HepG2 (cell line): ENCODE measurements at regions not wholly inside any gene's neighbourhood (a gene's known extent, or its start where the extent isn't known, plus 50 kb on each side); places are given as distances from the start of the nearest gene placed in this dataset.

Experiments used
- ATAC-seq: fragments of 200-7000 bp; cut with Tn5 transposase; 3 replicates; pipeline ENCODE4 v1.9.1; 2020; ENCODE audit warnings: mild to moderate bottlenecking, moderate library complexity
- BruUV-seq: library from RNA; stranded (reverse); fragments of 400-500 nt; replicated peaks from 2 replicates; lab custom pipeline; 2021; lab: Mats Ljungman, UMichigan
- CTCF ChIA-PET: fragments of 300-600 bp; formaldehyde crosslinking; extraction: SDS; loops from one replicate; lab custom pipeline; 2021; ENCODE audit warnings: low total read pairs, inconsistent platforms, low intra/inter-chr PET ratio; lab: Yijun Ruan, JAX
- POLR2A ChIA-PET: fragments of 350-600 bp; sonication (Branson Sonifier 250); formaldehyde crosslinking; loops from one replicate; lab custom pipeline; 2020; ENCODE audit warnings: antibody characterized with exemption, inconsistent platforms; lab: Yijun Ruan, JAX
- DNase-seq: peaks from one replicate; pipeline ENCODE4 v3.0.0-alpha.2; 2015; ENCODE audit warnings: low spot score
- FAIRE-seq: peaks from 3 replicates; lab custom pipeline; 2011; peaks lifted over from hg19 to GRCh38; lab: Jason Lieb, UNC
- H2AFZ ChIP-seq: one replicate; pipeline ENCODE4 v1.6.1; 2011; ENCODE audit warnings: low read length, inconsistent platforms
- H3K27ac ChIP-seq: fragments of 300-600 bp; 3 replicates; pipeline ENCODE4 v1.8.0; 2011; ENCODE audit warnings: mixed run types, mild to moderate bottlenecking, mixed read lengths, low read length, inconsistent platforms; ENCODE audit not compliant: insufficient read depth; ENCODE audit errors: extremely low read length
- H3K27me3 ChIP-seq, 2 experiments: fragments of 200-600 bp in 1 of 2; 2 replicates in 1 of 2; 3 replicates in 1 of 2; pipeline versions ENCODE4 v1.6.0 to v1.8.0; 2011; ENCODE audit warnings: low read length in 2 of 2, mild to moderate bottlenecking in 2 of 2, moderate library complexity in 2 of 2, inconsistent platforms in 1 of 2; ENCODE audit not compliant: insufficient read depth in 2 of 2, control insufficient read depth in 1 of 2
- H3K36me3 ChIP-seq, 2 experiments: fragments of 200-600 bp in 1 of 2; replicated peaks in 1 of 2; 2 replicates in 1 of 2; 3 replicates in 1 of 2; pipeline versions ENCODE4 v1.5.1 to v1.8.0; 2011; ENCODE audit warnings: low read length in 2 of 2, inconsistent platforms in 1 of 2; ENCODE audit not compliant: insufficient read depth in 2 of 2, control insufficient read depth in 1 of 2
- H3K4me1 ChIP-seq: 2 replicates; pipeline ENCODE4 v1.5.1; 2012; ENCODE audit warnings: low read length, inconsistent platforms; ENCODE audit not compliant: insufficient read depth
- H3K4me2 ChIP-seq: 2 replicates; pipeline ENCODE4 v1.6.0; 2011; ENCODE audit warnings: low read depth, low read length, inconsistent platforms
- H3K4me3 ChIP-seq, 3 experiments: fragments of 200-600 bp in 1 of 3; sonication (generic), shearing (Covaris generic) in 1 of 3; replicated peaks in 1 of 3; 2 replicates each; pipeline ENCODE4 v1.5.1; 2011 to 2016; ENCODE audit warnings: low read length in 3 of 3, inconsistent platforms in 2 of 3, low read depth in 2 of 3, mild to moderate bottlenecking in 2 of 3, control low read depth in 1 of 3, mixed read lengths in 1 of 3; ENCODE audit not compliant: insufficient read depth in 1 of 3
- H3K79me2 ChIP-seq: one replicate; pipeline ENCODE4 v1.6.1; 2011; ENCODE audit warnings: low read length, inconsistent platforms; ENCODE audit not compliant: insufficient read depth
- H3K9ac ChIP-seq: 2 replicates; pipeline ENCODE4 v1.6.0; 2011; ENCODE audit warnings: mild to moderate bottlenecking, low read depth, low read length, inconsistent platforms; ENCODE audit not compliant: insufficient read depth
- H3K9me3 ChIP-seq: 2 replicates; pipeline ENCODE4 v1.5.1; 2012; ENCODE audit warnings: mild to moderate bottlenecking, low read length
- H4K20me1 ChIP-seq: 2 replicates; pipeline ENCODE4 v1.6.0; 2011; ENCODE audit warnings: inconsistent platforms, mild to moderate bottlenecking, low read length, moderate library complexity; ENCODE audit not compliant: insufficient read depth
- ARHGAP35 ChIP-seq: sonication (generic); formaldehyde crosslinking; IDR thresholded peaks from 2 replicates; pipeline ENCODE4 v1.9.0; 2022; ENCODE audit warnings: mild to moderate bottlenecking, inconsistent platforms, moderate library complexity, missing genetic modification reagents, borderline replicate concordance
- GABPA ChIP-seq, 2 experiments: IDR thresholded peaks; 2 replicates each; pipeline ENCODE4 v1.6.1; 2011 to 2016; ENCODE audit warnings: low read depth in 2 of 2, low read length in 1 of 2, missing biosample characterization in 1 of 2, missing genetic modification characterization in 1 of 2
- GABPB1 ChIP-seq: IDR thresholded peaks from 2 replicates; pipeline ENCODE4 v1.6.1; 2016; ENCODE audit warnings: mild to moderate bottlenecking, missing genetic modification reagents, moderate library complexity, missing compliant biosample characterization
- IKZF1 ChIP-seq: fragments of 450-650 bp; IDR thresholded peaks from 2 replicates; pipeline ENCODE4 v1.7.1; 2016
- NCOA1 ChIP-seq: sonication (generic); formaldehyde crosslinking; IDR thresholded peaks from 2 replicates; pipeline ENCODE4 v1.9.0; 2021; ENCODE audit warnings: missing genetic modification reagents
- RFXANK ChIP-seq: IDR thresholded peaks from 2 replicates; pipeline ENCODE4 v1.6.1; 2016
- RORA ChIP-seq: sonication (generic); formaldehyde crosslinking; IDR thresholded peaks from 2 replicates; pipeline ENCODE4 v1.5.0; 2020; ENCODE audit warnings: mild to moderate bottlenecking, missing genetic modification reagents, moderate library complexity
- TBX3 ChIP-seq: fragments of 450-650 bp; IDR thresholded peaks from 2 replicates; pipeline ENCODE4 v1.6.1; 2017; ENCODE audit warnings: antibody characterized with exemption, mild to moderate bottlenecking, inconsistent platforms, borderline replicate concordance
- THYN1 ChIP-seq: sonication (generic); formaldehyde crosslinking; IDR thresholded peaks from 2 replicates; pipeline ENCODE4 v1.8.1; 2023; ENCODE audit warnings: low read depth, mild to moderate bottlenecking, moderate library complexity, missing genetic modification reagents, borderline replicate concordance
- TP53 ChIP-seq: sonication (generic); formaldehyde crosslinking; conservative IDR thresholded peaks from 2 replicates; pipeline ENCODE4 v1.4.0; 2020; ENCODE audit warnings: missing genetic modification reagents
- ZNF563 ChIP-seq: sonication (generic); formaldehyde crosslinking; IDR thresholded peaks from 2 replicates; pipeline ENCODE4 v1.8.0; 2022; ENCODE audit warnings: mild to moderate bottlenecking, moderate library complexity, missing genetic modification reagents
- ZNF766 ChIP-seq: sonication (generic); formaldehyde crosslinking; IDR thresholded peaks from 2 replicates; pipeline ENCODE4 v1.5.0; 2020; ENCODE audit warnings: missing genetic modification reagents, borderline replicate concordance
- WGBS: methylation state at CpG from one replicate; pipeline ENCODE4 v1.1.6; 2017; ENCODE audit warnings: low lambda C conversion rate; 5-methylcytosine and 5-hydroxymethylcytosine counted together
- in situ Hi-C: cut with HindIII; loops from 2 replicates; pipeline ENCODE4 v1.10.0; 2017; ENCODE audit warnings: low pct_unique_long_range_greater_than_20kb; ENCODE audit not compliant: extremely low pct_ligation_motif_present
- intact Hi-C: fragments of 100-400 bp; cut with micrococcal nuclease; formaldehyde crosslinking; loops from one replicate; pipeline ENCODE4 v1.10.0; 2022; ENCODE audit not compliant: unreplicated experiment
- TF ChIP-seq, protein P1 (sequence below): sonication (generic); formaldehyde crosslinking; conservative IDR thresholded peaks from 2 replicates; pipeline ENCODE4 v1.4.0; 2020; ENCODE audit warnings: missing genetic modification reagents
- TF ChIP-seq, protein P2 (sequence below): sonication (generic); formaldehyde crosslinking; IDR thresholded peaks from 2 replicates; pipeline ENCODE4 v1.5.0; 2020; ENCODE audit warnings: missing genetic modification reagents, mild to moderate bottlenecking, borderline replicate concordance

DNA sequence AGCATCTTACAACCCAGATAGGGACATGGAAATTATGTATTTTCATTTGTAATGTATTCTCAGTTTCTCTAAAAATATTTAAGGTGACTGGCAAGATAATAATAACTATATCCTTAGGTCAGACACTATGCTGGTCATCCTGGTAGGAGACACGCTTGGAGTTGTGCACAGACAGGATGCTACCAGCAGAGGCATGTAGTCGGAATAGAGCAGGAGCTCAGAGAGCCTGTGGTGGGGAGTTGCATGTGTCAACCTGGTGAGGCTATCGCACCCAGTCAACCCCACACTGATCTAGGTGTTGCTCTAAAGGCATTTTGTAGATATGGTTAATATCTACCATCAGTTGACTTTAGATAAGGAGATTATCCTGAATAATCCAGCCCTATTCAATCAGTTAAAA lies 318.5 kb downstream of the MIAT start:
- no TSS peak for BruUV-seq
- H2AFZ ChIP-seq: no peak overlapping the region
- TF ChIP-seq IKZF1 (no peak), ARHGAP35 (no peak), RFXANK (CRISPR knock-in tag) (no peak), TP53 (CRISPR knock-in tag) (no peak), GABPB1 (no peak), TBX3 (no peak), NCOA1 (CRISPR knock-in tag) (no peak), GABPA (IDR thresholded peaks at IDR 0.05; ENCODE audit: low read depth, low read length) (no peak), GABPA (CRISPR knock-in tag; IDR thresholded peaks at IDR 0.05; ENCODE audit: low read depth) (no peak), THYN1 (no peak), RORA (CRISPR knock-in tag) (no peak), ZNF563 (no peak), ZNF766 (CRISPR knock-in tag) (no peak)
- TF ChIP-seq, protein P1, sequence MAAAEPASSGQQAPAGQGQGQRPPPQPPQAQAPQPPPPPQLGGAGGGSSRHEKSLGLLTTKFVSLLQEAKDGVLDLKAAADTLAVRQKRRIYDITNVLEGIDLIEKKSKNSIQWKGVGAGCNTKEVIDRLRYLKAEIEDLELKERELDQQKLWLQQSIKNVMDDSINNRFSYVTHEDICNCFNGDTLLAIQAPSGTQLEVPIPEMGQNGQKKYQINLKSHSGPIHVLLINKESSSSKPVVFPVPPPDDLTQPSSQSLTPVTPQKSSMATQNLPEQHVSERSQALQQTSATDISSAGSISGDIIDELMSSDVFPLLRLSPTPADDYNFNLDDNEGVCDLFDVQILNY (CRISPR knock-in tag): no peak
- TF ChIP-seq, protein P2, sequence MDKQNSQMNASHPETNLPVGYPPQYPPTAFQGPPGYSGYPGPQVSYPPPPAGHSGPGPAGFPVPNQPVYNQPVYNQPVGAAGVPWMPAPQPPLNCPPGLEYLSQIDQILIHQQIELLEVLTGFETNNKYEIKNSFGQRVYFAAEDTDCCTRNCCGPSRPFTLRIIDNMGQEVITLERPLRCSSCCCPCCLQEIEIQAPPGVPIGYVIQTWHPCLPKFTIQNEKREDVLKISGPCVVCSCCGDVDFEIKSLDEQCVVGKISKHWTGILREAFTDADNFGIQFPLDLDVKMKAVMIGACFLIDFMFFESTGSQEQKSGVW: no peak
- TF ChIP-seq, all 625 proteins: peak for 0
- DNase-seq: no peak
- Histone ChIP-seq H3K9me3 (no peaks in the 10 kb centered on the region), H3K36me3 (no peaks in the 10 kb centered on the region), H3K79me2 (no peaks in the 10 kb centered on the region), H4K20me1 (no peaks in the 10 kb centered on the region), H3K4me1 (no peaks in the 10 kb centered on the region), H3K4me2 (no peak overlapping the region), H3K4me3 (no peak overlapping the region), H3K27me3 (no peaks in the 10 kb centered on the region), H3K9ac (no peak overlapping the region), H3K27ac (no peak overlapping the region)
- ChIA-PET CTCF (no interaction called here), POLR2A (no interaction called here)
- peak; percentile 35; the same call in 1 of the 3 replicates for ATAC-seq
- intact Hi-C loops: no loop called here
- in situ Hi-C loops: no loop called here
- 0% methylated on average over 3 of the region's 3 CpGs for WGBS
- FAIRE-seq: no peak
